Aorta (tissue), 5 donors: ENCODE measurements at regions not wholly inside any gene's neighbourhood (a gene's known extent, or its start where the extent isn't known, plus 50 kb on each side); places are given as distances from the start of the nearest gene placed in this dataset.

Experiments
- ATAC-seq: fragments of 200-7000 bp; cut with Tn5 transposase; one replicate; pipeline ENCODE4 v1.9.1; 2022; ENCODE audit warnings: moderate library complexity; ENCODE audit not compliant: low FRiP score
- DNase-seq, 2 donors: peaks; one replicate each; pipeline ENCODE4 v3.0.0-alpha.2; 2020
- H3K27ac ChIP-seq, 2 donors: one replicate each; pipeline ENCODE4 v1.5.1; 2013; ENCODE audit warnings: low read length in 2 of 2, mild to moderate bottlenecking in 2 of 2, moderate library complexity in 2 of 2, control low read depth in 1 of 2, inconsistent platforms in 1 of 2, low read depth in 1 of 2
- H3K27me3 ChIP-seq, 2 donors: one replicate each; pipeline ENCODE4 v1.6.1; 2013; ENCODE audit warnings: control low read depth in 1 of 2, low read length in 1 of 2, mild to moderate bottlenecking in 1 of 2, moderate library complexity in 1 of 2; ENCODE audit not compliant: insufficient read depth in 2 of 2, control insufficient read depth in 1 of 2
- H3K36me3 ChIP-seq, 2 donors: one replicate each; pipeline ENCODE4 v1.6.1; 2013; ENCODE audit warnings: control low read depth in 1 of 2, low read length in 1 of 2, mild to moderate bottlenecking in 1 of 2; ENCODE audit not compliant: insufficient read depth in 2 of 2, control insufficient read depth in 1 of 2
- H3K4me1 ChIP-seq, 2 donors: one replicate each; pipeline ENCODE4 v1.6.1; 2013; ENCODE audit warnings: low read length in 2 of 2, control low read depth in 1 of 2, mild to moderate bottlenecking in 1 of 2, moderate library complexity in 1 of 2; ENCODE audit not compliant: insufficient read depth in 2 of 2, control insufficient read depth in 1 of 2
- H3K4me3 ChIP-seq, 2 donors: one replicate each; pipeline ENCODE4 v1.5.1; 2013; ENCODE audit warnings: low read length in 2 of 2, control low read depth in 1 of 2, mild to moderate bottlenecking in 1 of 2
- H3K9me3 ChIP-seq: one replicate; pipeline ENCODE4 v1.6.1; 2013; ENCODE audit warnings: mild to moderate bottlenecking, low read length; ENCODE audit not compliant: control insufficient read depth
- WGBS, 2 donors: extraction: QIAGEN DNeasy Blood & Tissue Kit; methylation state at CpG; one replicate each; pipeline ENCODE4 v1.1.7; 2013; 5-methylcytosine and 5-hydroxymethylcytosine counted together
- intact Hi-C, 2 donors: fragments of 100-400 bp; cut with DNase I; formaldehyde crosslinking; loops; one replicate each; pipeline versions ENCODE4 v1.14.2 to v1.15.0; 2022
- donor health status: healthy with polysubstance abuse.
- donor health status: Bipolar disorder and iron deficiency.
- donor health status: DM: no; HTN: no; CAD: no.
- donor health status: DM: no; HTN: no; CAD: no.
- donor health status: DM: yes; HTN: yes; CAD: no.

DNA sequence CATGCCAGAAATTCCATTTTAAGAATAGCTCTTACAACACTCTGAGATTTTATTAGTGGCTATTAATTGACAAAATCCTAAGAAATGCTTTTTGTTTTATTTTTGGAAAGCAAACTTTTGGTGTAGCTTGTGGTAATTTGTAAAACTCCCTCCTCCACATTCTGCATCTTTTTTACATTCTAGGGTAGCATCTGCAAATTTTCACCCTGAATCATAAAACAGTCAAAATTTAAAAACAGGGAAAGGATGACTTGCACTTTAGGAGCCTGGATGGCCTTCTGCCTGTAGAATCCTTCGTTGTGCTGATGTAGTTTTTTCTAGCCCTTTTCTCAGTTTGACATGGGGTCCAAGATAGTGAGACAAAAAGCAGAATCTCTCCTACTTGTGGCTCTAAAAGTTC lies 316.1 kb downstream of the ADRA2A start:
- Histone ChIP-seq H3K4me3 (no peak overlapping the region), H3K9me3 (no peaks in the 10 kb centered on the region), H3K27ac (no peak overlapping the region), H3K4me1 (peaks cover 0 to 1% of the 10 kb centered on the region in 2 donors), H3K36me3 (no peaks in the 10 kb centered on the region), H3K27me3 (no peaks in the 10 kb centered on the region)
- DNase-seq (no peak), ATAC-seq (no peak)
- 0% methylated on average over 1 of the region's 1 CpG for WGBS, 2 donors
- intact Hi-C loops: no loop called here

DNA sequence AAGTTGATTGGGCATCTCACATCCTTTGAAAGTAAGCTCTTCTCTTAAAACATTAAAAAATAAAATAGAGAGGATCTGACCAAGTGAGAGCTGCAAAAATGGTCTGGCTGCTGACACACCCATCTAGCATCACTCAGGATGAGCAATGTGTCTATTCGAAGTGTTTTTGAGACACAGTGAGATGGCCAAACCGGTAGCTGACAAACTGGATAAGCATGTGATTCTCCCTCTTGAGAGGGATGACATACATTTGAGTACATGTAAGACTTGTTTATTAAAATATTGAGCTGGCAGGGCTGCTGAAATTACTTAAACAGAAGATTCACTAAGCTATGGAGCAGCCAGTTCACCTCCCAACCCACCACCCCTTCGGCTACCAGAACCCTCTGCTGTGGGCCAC lies 333.9 kb downstream of the ADRA2A start:
- Histone ChIP-seq H3K27me3 (no peaks in the 10 kb centered on the region), H3K9me3 (no peaks in the 10 kb centered on the region), H3K4me3 (no peak overlapping the region), H3K27ac (no peak overlapping the region), H3K36me3 (no peaks in the 10 kb centered on the region), H3K4me1 (no peaks in the 10 kb centered on the region)
- 71 to 75% methylated on average over 3 of the region's 3 CpGs for WGBS, 2 donors
- ATAC-seq: no peak
- intact Hi-C loops: no loop called here
- no peak for DNase-seq

GRCh38 chr10:111425459-111425858 lies 348.6 kb downstream of the ADRA2A start:
- no peaks in the 10 kb centered on the region for H3K4me1 ChIP-seq

DNA sequence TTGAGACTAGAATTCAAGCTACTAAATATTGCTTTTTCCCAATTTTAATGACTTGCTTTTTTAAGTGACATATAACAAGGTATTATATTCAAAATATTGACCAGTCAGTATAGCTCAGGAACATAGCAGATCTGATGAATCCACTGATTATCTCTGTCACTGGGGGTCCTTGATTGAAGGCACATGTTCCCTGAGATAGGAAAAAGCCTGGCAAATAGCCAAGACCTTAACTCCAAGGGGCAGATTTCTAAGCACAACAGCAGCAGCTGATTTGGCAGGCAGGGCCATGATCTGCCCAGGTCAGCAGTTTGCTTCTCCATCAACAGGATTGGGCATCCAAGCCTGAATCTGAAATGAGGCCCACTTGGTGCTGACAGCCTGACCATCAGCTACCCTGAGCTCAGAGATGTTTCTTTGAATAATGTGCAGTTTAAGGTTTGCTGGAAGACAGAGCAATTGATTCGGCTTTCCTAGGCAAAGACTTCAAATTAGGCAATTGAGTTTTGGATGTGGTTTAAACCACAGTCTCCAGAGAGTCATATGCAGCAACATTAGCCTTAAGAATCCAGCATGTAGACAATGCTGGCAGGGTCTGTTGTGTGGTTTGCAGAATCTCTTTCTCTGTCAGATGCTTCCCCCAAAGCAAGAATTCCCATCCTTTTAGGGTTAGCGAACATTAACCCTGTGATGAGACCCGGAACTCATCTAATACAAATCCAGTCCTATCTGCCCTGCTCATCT lies 352.6 kb downstream of the ADRA2A start:
- no peaks in the 10 kb centered on the region for H3K9me3 ChIP-seq
- ATAC-seq: no peak
- H3K4me3 ChIP-seq: no peak overlapping the region
- intact Hi-C loops: no loop called here
- H3K27ac ChIP-seq: no peak overlapping the region
- no peaks in the 10 kb centered on the region for H3K4me1 ChIP-seq
- no peaks in the 10 kb centered on the region for H3K36me3 ChIP-seq
- H3K27me3 ChIP-seq: no peaks in the 10 kb centered on the region
- WGBS, 2 donors: 87 to 89% methylated on average over 3 of the region's 3 CpGs
- no peak for DNase-seq

More at GRCh38 chr10:111425459-111425858, 348.6 kb downstream of the ADRA2A start:
- DNase-seq: no peak
- ATAC-seq: no peak
- no peak overlapping the region for H3K27ac ChIP-seq
- no peak overlapping the region for H3K4me3 ChIP-seq
- no peaks in the 10 kb centered on the region for H3K9me3 ChIP-seq
- intact Hi-C loops: no loop called here
- H3K36me3 ChIP-seq: no peaks in the 10 kb centered on the region
- 80 to 81% methylated on average over 1 of the region's 1 CpG for WGBS, 2 donors
- H3K27me3 ChIP-seq: no peaks in the 10 kb centered on the region

DNA sequence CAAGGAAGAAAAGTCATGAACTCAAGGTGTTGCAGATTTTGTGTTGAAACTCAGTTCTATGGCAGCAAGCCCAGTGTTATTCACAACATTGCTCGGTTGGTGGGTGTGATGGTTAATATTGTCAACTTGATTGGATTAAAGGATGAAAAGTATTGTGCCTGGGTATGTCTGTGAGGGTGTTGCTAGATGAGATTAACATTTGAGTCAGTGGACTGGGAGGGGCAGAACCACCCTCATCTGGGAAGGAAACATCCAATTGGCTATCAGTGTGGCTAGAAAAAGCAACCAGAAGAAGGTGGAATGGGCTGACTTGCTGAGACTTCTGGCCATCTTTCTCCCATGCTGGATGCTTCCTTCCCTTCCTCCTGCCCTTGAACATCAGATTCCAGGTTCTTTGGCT lies 353.2 kb downstream of the ADRA2A start:
- no peak for ATAC-seq
- WGBS, 2 donors: 82 to 88% methylated on average over 1 of the region's 1 CpG

DNA sequence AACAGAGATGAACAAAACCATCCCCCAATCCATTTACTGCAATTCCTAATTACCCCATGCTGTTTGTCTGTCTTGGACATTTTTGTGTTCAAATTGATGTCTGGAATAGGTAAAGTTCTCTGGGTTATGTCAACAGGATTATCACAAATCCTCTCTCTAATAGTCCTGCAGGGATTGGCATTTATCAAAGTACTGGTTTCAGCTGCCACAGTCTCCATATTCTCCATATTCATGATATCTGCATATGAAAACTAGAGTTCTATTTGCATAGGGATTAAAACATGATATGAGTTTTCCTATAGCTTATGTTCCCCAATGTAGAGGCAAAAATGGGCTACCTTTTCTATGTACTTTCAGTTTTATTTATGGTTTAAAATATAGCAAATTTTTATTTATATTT lies 355.8 kb downstream of the ADRA2A start:
- DNase-seq (no peak), ATAC-seq (no peak)
- intact Hi-C loops: no loop called here
- Histone ChIP-seq H3K9me3 (no peaks in the 10 kb centered on the region), H3K27me3 (no peaks in the 10 kb centered on the region), H3K4me3 (no peak overlapping the region), H3K4me1 (no peaks in the 10 kb centered on the region), H3K27ac (no peak overlapping the region), H3K36me3 (no peaks in the 10 kb centered on the region)

More for the DNA sequence above, 353.2 kb downstream of the ADRA2A start:
- intact Hi-C loops: no loop called here
- H3K36me3 ChIP-seq: no peaks in the 10 kb centered on the region
- no peaks in the 10 kb centered on the region for H3K27me3 ChIP-seq
- H3K4me3 ChIP-seq: no peak overlapping the region
- H3K4me1 ChIP-seq: no peaks in the 10 kb centered on the region
- no peak overlapping the region for H3K27ac ChIP-seq
- no peak for DNase-seq
- H3K9me3 ChIP-seq: no peaks in the 10 kb centered on the region

DNA sequence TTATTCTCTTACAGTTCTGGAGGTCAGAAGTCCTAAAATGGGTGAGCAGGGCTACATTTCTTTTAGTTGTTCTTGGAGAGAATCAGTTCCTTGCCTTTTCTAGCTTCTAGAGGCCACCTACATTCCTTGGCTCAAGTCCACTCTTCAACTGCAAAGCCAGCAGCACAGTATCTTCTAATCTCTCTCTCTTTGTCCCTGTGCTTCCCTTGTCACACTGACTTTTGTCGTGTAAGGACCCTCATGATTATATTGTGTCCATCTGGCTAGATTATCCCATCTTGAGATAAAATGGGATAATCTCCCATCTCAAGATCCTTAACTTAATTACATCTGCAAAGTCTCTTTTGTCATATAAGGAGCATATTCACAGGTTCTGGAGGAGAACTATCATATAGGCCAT lies 359.0 kb downstream of the ADRA2A start:
- ATAC-seq: no peak
- Histone ChIP-seq H3K9me3 (peaks cover 2% of the 10 kb centered on the region), H3K4me1 (no peaks in the 10 kb centered on the region), H3K27ac (no peak overlapping the region), H3K27me3 (no peaks in the 10 kb centered on the region), H3K4me3 (no peak overlapping the region), H3K36me3 (no peaks in the 10 kb centered on the region)
- intact Hi-C loops: no loop called here
- 72 to 75% methylated on average over 1 of the region's 1 CpG for WGBS, 2 donors
- no peak for DNase-seq

DNA sequence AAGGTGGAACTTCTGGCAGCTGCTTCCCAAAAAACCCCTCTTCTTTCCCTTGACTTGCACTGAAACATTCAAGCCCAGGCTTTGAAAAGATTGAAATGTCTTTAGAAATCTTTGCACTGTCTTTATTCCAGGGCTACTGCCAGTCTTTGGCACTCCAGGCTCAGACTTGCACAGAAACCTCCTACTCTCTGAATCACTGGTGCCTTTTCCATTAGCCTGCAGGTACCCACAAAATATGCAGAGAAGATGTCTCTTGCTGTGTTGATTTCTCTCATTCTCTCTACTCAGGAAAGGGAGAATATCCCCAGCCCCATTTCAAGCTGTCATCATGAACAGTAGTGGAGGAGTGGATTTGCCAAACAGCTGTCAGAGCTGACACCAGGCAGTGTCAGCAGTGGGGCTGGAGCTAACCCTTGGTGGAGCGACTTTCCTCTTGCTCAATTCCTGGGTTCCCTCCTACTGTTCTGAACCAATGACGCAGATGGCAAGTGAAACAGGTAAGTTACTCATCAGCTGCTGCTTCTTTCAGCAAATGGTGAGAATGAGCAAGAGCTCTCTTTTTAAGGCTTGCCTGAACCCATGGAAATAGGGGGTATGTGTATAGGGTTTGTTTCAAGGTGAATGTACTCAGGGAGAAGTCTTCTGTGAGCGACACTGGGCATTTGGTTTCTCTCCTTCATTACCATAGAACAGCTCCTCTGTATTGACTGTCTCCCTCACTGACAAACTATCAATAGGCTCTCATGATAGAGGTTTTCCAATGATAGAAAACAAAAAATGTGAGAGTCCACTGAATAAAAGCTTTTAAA lies 362.4 kb downstream of the ADRA2A start:
- intact Hi-C loops: no loop called here
- Histone ChIP-seq H3K4me3 (no peak overlapping the region), H3K4me1 (no peaks in the 10 kb centered on the region), H3K27me3 (no peaks in the 10 kb centered on the region), H3K36me3 (no peaks in the 10 kb centered on the region), H3K9me3 (peaks cover 2% of the 10 kb centered on the region), H3K27ac (no peak overlapping the region)
- WGBS, 2 donors: 80 to 83% methylated on average over 3 of the region's 3 CpGs
- DNase-seq (no peak), ATAC-seq (no peak)

DNA sequence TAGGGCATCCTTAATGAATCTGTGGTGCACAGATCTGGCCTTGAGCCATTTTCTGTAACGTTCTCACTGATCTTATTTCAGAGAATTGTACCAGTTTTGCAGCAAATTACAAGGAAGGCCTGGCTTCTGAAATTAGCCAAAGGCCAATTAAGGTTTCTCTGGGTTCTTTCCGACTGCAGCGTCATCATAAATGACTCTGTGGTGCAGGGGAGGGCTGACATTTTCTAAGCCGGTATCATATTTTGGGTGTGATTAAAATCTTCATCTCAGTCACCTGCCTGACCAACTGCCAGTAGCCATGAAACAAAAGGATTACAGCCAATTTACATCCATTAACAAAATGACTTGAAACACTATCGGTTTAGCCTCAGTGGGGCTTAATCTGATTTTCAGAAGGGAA lies 363.7 kb downstream of the ADRA2A start:
- 74 to 77% methylated on average over 5 of the region's 5 CpGs for WGBS, 2 donors
- intact Hi-C loops: no loop called here

More for the DNA sequence above, 363.7 kb downstream of the ADRA2A start:
- Histone ChIP-seq H3K36me3 (no peaks in the 10 kb centered on the region), H3K27ac (no peak overlapping the region), H3K4me3 (no peak overlapping the region), H3K9me3 (peaks cover 2% of the 10 kb centered on the region), H3K4me1 (no peaks in the 10 kb centered on the region), H3K27me3 (no peaks in the 10 kb centered on the region)
- DNase-seq (no peak), ATAC-seq (no peak)
